Trophoblast cell (in vitro differentiated cells and primary cell): ENCODE measurements at regions not wholly inside any gene's neighbourhood (a gene's known extent, or its start where the extent isn't known, plus 50 kb on each side); places are given as distances from the start of the nearest gene placed in this dataset.

Experiments
- DNase-seq, 2 donors: peaks; one replicate each; pipeline ENCODE4 v3.0.0-alpha.2; 2016
- H2AFZ ChIP-seq: 2 replicates; pipeline ENCODE4 v1.6.1; 2013; ENCODE audit warnings: low read length, moderate library complexity, mild to moderate bottlenecking; ENCODE audit not compliant: insufficient read depth, poor library complexity
- H2AK5ac ChIP-seq: 2 replicates; pipeline ENCODE4 v1.6.1; 2013; ENCODE audit warnings: mild to moderate bottlenecking, low read length
- H2BK120ac ChIP-seq: 2 replicates; pipeline ENCODE4 v1.6.1; 2013; ENCODE audit warnings: low read length, mild to moderate bottlenecking, moderate library complexity; ENCODE audit not compliant: insufficient read depth, poor library complexity
- H2BK12ac ChIP-seq: 2 replicates; pipeline ENCODE4 v1.6.1; 2013; ENCODE audit warnings: mild to moderate bottlenecking, low read length, moderate library complexity
- H2BK5ac ChIP-seq: 2 replicates; pipeline ENCODE4 v1.6.1; 2013; ENCODE audit warnings: low read length, low read depth, moderate library complexity, mild to moderate bottlenecking; ENCODE audit not compliant: poor library complexity
- H3K14ac ChIP-seq: 2 replicates; pipeline ENCODE4 v1.6.1; 2013; ENCODE audit warnings: mild to moderate bottlenecking, low read length
- H3K18ac ChIP-seq: 2 replicates; pipeline ENCODE4 v1.6.1; 2013; ENCODE audit warnings: mild to moderate bottlenecking, low read length
- H3K23ac ChIP-seq: 2 replicates; pipeline ENCODE4 v1.6.1; 2013; ENCODE audit warnings: low read length
- H3K27ac ChIP-seq: 2 replicates; pipeline ENCODE4 v1.5.1; 2013; ENCODE audit warnings: low read depth, mild to moderate bottlenecking, inconsistent platforms, low read length, moderate library complexity
- H3K27me3 ChIP-seq: 2 replicates; pipeline ENCODE4 v1.6.1; 2013; ENCODE audit warnings: inconsistent platforms, mild to moderate bottlenecking, low read length, moderate library complexity; ENCODE audit not compliant: insufficient read depth
- H3K36me3 ChIP-seq, 2 experiments: 1 replicate in 1 of 2; 2 replicates in 1 of 2; pipeline ENCODE4 v1.6.1; 2013; ENCODE audit warnings: low read length in 2 of 2, mild to moderate bottlenecking in 2 of 2, moderate library complexity in 1 of 2; ENCODE audit not compliant: insufficient read depth in 2 of 2, control insufficient read depth in 1 of 2
- H3K4ac ChIP-seq: 2 replicates; pipeline ENCODE4 v1.6.1; 2013; ENCODE audit warnings: low read depth, mild to moderate bottlenecking, low read length, moderate library complexity
- H3K4me1 ChIP-seq, 2 experiments: 1 replicate in 1 of 2; 2 replicates in 1 of 2; pipeline ENCODE4 v1.6.1; 2013; ENCODE audit warnings: low read length in 2 of 2, mild to moderate bottlenecking in 2 of 2, moderate library complexity in 1 of 2; ENCODE audit not compliant: insufficient read depth in 2 of 2, control insufficient read depth in 1 of 2
- H3K4me2 ChIP-seq: 2 replicates; pipeline ENCODE4 v1.6.1; 2013; ENCODE audit warnings: inconsistent platforms, mild to moderate bottlenecking, low read length, moderate library complexity
- H3K4me3 ChIP-seq: 2 replicates; pipeline ENCODE4 v1.5.1; 2013; ENCODE audit warnings: mild to moderate bottlenecking, low read depth, low read length, inconsistent platforms
- H3K79me1 ChIP-seq: one replicate; pipeline ENCODE4 v1.6.1; 2013; ENCODE audit warnings: low read length
- H3K79me2 ChIP-seq: 2 replicates; pipeline ENCODE4 v1.6.1; 2013; ENCODE audit warnings: low read length, mild to moderate bottlenecking; ENCODE audit not compliant: control insufficient read depth, insufficient read depth, poor library complexity
- H3K9ac ChIP-seq: 2 replicates; pipeline ENCODE4 v1.6.1; 2013; ENCODE audit warnings: mild to moderate bottlenecking, low read length
- H3K9me3 ChIP-seq: 2 replicates; pipeline ENCODE4 v1.6.1; 2013; ENCODE audit warnings: low read depth, mild to moderate bottlenecking, control low read depth, inconsistent platforms, low read length; ENCODE audit not compliant: insufficient read depth
- H4K12ac ChIP-seq: 2 replicates; pipeline ENCODE4 v1.6.1; 2013; ENCODE audit warnings: low read depth, mild to moderate bottlenecking, low read length, moderate library complexity
- H4K8ac ChIP-seq: 2 replicates; pipeline ENCODE4 v1.6.1; 2013; ENCODE audit warnings: low read depth, mild to moderate bottlenecking, low read length, moderate library complexity
- H4K91ac ChIP-seq: one replicate; pipeline ENCODE4 v1.6.1; 2013; ENCODE audit warnings: low read depth, mild to moderate bottlenecking, low read length, moderate library complexity
- WGBS: extraction: QIAGEN DNeasy Blood & Tissue Kit; methylation state at CpG from one replicate; pipeline ENCODE4 v1.1.7; 2013; ENCODE audit warnings: missing lambda C conversion rate; ENCODE audit not compliant: insufficient read length, insufficient coverage; ENCODE audit errors: extremely low coverage; 5-methylcytosine and 5-hydroxymethylcytosine counted together

DNA sequence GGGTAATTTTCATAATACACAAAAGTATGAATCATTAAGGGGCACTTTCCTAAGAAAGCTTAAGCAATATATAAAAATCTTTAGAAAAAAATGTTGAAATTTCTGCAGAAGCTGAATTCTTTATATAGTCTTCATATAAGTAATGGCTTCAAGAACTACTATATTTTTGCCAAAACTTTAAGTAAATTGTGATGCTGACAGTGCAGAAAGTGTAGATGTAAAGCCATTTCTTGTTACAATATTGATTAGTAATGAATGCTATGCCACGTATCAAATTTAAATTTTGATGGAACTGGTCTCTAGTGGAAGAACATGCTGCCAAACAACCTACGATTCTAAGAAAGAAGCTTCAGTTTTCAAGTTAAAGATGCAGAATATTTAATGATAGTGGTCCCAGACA is 1210.0 kb downstream of the SLITRK1 start:
- Histone ChIP-seq H3K4me3 (no peak overlapping the region), H3K23ac (no peak overlapping the region), H2BK120ac (no peak overlapping the region), H3K36me3 (no peaks in the 10 kb centered on the region), H2AK5ac (no peak overlapping the region), H4K12ac (no peak overlapping the region), H2BK12ac (no peak overlapping the region), H2BK5ac (no peak overlapping the region), H3K18ac (no peak overlapping the region), H4K8ac (no peak overlapping the region), H3K4me1 (no peaks in the 10 kb centered on the region), H3K27ac (no peak overlapping the region), H3K4me2 (no peak overlapping the region), H3K79me1 (no peaks in the 10 kb centered on the region), H3K27me3 (no peaks in the 10 kb centered on the region), H3K79me2 (no peaks in the 10 kb centered on the region), H3K9ac (no peak overlapping the region), H3K4ac (no peak overlapping the region), H2AFZ (no peak overlapping the region), H3K9me3 (peaks cover 2% of the 10 kb centered on the region), H3K14ac (no peak overlapping the region), H4K91ac (no peak overlapping the region)
- no peak for DNase-seq
- WGBS: no CpG with 5 or more reads among the region's 2 CpGs

DNA sequence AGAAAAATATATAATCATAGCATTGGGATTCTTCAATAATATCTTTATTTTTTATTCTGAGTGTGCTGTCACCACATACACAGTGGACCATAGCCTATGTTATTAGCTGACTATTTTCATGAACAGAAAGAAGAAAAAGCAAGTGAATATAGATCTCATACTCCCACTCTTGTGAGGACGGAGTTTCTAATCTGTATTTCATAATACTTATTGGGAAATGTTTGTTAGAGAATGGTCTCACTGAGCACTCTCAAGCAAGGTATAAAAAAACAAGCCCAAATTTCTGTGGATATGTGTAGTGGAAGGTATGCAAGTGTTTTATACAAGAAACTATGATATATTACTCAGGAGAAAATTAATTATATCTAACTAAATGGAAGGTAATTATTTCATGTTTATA is 1218.1 kb downstream of the SLITRK1 start:
- H3K9me3 ChIP-seq: no peaks in the 10 kb centered on the region
- H3K36me3 ChIP-seq: no peaks in the 10 kb centered on the region
- H2AK5ac ChIP-seq: no peak overlapping the region
- no peak overlapping the region for H4K12ac ChIP-seq
- no peaks in the 10 kb centered on the region for H3K27me3 ChIP-seq
- no peaks in the 10 kb centered on the region for H3K79me1 ChIP-seq
- no peak overlapping the region for H3K27ac ChIP-seq
- no peak overlapping the region for H3K4me3 ChIP-seq
- no peak overlapping the region for H3K18ac ChIP-seq
- H2BK12ac ChIP-seq: no peak overlapping the region
- H3K9ac ChIP-seq: no peak overlapping the region
- H4K91ac ChIP-seq: no peak overlapping the region
- no peak for DNase-seq
- H2AFZ ChIP-seq: no peak overlapping the region
- no peaks in the 10 kb centered on the region for H3K79me2 ChIP-seq
- no peak overlapping the region for H3K4ac ChIP-seq
- H3K4me2 ChIP-seq: no peak overlapping the region
- no peak overlapping the region for H4K8ac ChIP-seq
- H2BK5ac ChIP-seq: no peak overlapping the region
- no peaks in the 10 kb centered on the region for H3K4me1 ChIP-seq
- no peak overlapping the region for H3K14ac ChIP-seq
- H3K23ac ChIP-seq: no peak overlapping the region
- no peak overlapping the region for H2BK120ac ChIP-seq
- WGBS: no CpG with 5 or more reads among the region's 1 CpG

DNA sequence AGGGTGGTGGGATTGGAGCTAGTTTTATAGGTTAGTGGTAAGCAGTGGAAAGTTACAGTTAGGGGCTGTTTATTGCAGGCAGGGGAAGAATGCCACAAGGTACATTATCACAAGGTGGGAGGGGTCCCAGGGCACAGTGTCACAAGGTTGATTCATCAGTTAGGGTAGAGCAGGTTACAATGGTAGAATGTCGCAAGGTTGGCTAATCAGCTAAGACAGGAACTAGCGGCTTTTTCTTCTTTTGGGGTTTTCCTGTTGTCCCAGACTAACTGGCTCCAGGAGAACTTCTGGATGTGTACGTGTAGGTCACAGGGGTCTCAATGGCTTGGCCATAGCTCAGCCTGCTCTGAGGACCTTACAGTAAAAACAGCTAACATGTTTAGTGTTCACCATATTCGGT is 1221.1 kb downstream of the SLITRK1 start:
- Histone ChIP-seq H3K27ac (no peak overlapping the region), H3K79me1 (no peaks in the 10 kb centered on the region), H3K4me2 (no peak overlapping the region), H3K14ac (no peak overlapping the region), H3K4ac (no peak overlapping the region), H3K79me2 (no peaks in the 10 kb centered on the region), H2AK5ac (no peak overlapping the region), H3K23ac (no peak overlapping the region), H4K8ac (no peak overlapping the region), H4K12ac (no peak overlapping the region), H3K36me3 (no peaks in the 10 kb centered on the region), H2BK120ac (no peak overlapping the region), H3K9me3 (no peaks in the 10 kb centered on the region), H2AFZ (no peak overlapping the region), H4K91ac (no peak overlapping the region), H3K4me1 (no peaks in the 10 kb centered on the region), H3K27me3 (no peaks in the 10 kb centered on the region), H3K4me3 (no peak overlapping the region), H2BK12ac (no peak overlapping the region), H2BK5ac (no peak overlapping the region), H3K9ac (no peak overlapping the region), H3K18ac (no peak overlapping the region)
- no CpG with 5 or more reads among the region's 4 CpGs for WGBS
- no peak for DNase-seq

DNA sequence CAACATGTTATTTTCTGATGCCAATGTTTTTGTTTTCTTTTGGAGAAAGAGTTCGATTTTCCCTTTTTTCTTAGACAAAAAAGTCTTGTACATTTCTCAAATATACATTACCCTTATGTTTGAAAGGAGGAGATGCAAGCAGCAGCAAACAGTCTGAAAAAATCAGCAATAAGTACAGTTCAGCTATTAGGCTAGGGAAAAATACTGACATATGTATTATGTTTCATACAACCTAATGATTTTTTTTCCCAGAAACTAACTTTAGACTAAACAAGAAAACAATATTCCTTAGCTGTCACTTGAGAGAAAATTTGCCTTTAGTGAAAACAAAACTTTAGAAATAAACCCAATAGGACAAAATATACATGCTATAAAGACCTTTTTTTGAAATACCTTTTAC is 1223.5 kb downstream of the SLITRK1 start:
- Histone ChIP-seq H3K14ac (no peak overlapping the region), H3K79me1 (no peaks in the 10 kb centered on the region), H3K36me3 (no peaks in the 10 kb centered on the region), H2AFZ (no peak overlapping the region), H3K4me1 (no peaks in the 10 kb centered on the region), H4K8ac (no peak overlapping the region), H3K4me3 (no peak overlapping the region), H3K79me2 (no peaks in the 10 kb centered on the region), H3K4me2 (no peak overlapping the region), H4K12ac (no peak overlapping the region), H3K4ac (no peak overlapping the region), H2AK5ac (no peak overlapping the region), H2BK5ac (no peak overlapping the region), H2BK120ac (no peak overlapping the region), H3K23ac (no peak overlapping the region), H3K18ac (no peak overlapping the region), H3K9ac (no peak overlapping the region), H3K9me3 (no peaks in the 10 kb centered on the region), H4K91ac (no peak overlapping the region), H3K27me3 (no peaks in the 10 kb centered on the region), H3K27ac (no peak overlapping the region), H2BK12ac (no peak overlapping the region)
- WGBS: no CpG with 5 or more reads among the region's 1 CpG
- no peak for DNase-seq
